Astrocyte of the cerebellum (primary cell): ENCODE measurements at regions not wholly inside any gene's neighbourhood (a gene's known extent, or its start where the extent isn't known, plus 50 kb on each side); places are given as distances from the start of the nearest gene placed in this dataset.

ENCODE experiments used
- DNase-seq: peaks from one replicate; pipeline ENCODE4 v3.0.0-alpha.2; 2011; ENCODE audit warnings: low read depth
- H3K4me3 ChIP-seq: 2 replicates; pipeline ENCODE4 v1.5.1; 2011; ENCODE audit warnings: mild to moderate bottlenecking, low read depth, low read length, moderate library complexity
- in situ Hi-C: cut with HindIII; loops from 2 replicates; pipeline ENCODE4 v1.10.0; 2017; ENCODE audit warnings: low sequenced_read_pairs
- TF ChIP-seq, protein P1 (sequence below): IDR thresholded peaks from 2 replicates; pipeline ENCODE4 v1.5.1; 2012; ENCODE audit warnings: low read length, low read depth, moderate library complexity, mild to moderate bottlenecking; ENCODE audit errors: missing control alignments

- H3K4me3 ChIP-seq: no peak overlapping the region
- TF ChIP-seq, protein P1, sequence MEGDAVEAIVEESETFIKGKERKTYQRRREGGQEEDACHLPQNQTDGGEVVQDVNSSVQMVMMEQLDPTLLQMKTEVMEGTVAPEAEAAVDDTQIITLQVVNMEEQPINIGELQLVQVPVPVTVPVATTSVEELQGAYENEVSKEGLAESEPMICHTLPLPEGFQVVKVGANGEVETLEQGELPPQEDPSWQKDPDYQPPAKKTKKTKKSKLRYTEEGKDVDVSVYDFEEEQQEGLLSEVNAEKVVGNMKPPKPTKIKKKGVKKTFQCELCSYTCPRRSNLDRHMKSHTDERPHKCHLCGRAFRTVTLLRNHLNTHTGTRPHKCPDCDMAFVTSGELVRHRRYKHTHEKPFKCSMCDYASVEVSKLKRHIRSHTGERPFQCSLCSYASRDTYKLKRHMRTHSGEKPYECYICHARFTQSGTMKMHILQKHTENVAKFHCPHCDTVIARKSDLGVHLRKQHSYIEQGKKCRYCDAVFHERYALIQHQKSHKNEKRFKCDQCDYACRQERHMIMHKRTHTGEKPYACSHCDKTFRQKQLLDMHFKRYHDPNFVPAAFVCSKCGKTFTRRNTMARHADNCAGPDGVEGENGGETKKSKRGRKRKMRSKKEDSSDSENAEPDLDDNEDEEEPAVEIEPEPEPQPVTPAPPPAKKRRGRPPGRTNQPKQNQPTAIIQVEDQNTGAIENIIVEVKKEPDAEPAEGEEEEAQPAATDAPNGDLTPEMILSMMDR: peak; percentile 33
- no peak for DNase-seq
- in situ Hi-C loops: no loop called here
Measured at GRCh38 chr3:99551520-99551919, 86.9 kb upstream of the COL8A1 start.

GRCh38 chr3:99549957-99550603 is 88.3 kb upstream of the COL8A1 start:
- no peak overlapping the region for H3K4me3 ChIP-seq
- TF ChIP-seq, protein P1: no peak
- DNase-seq: no peak
- in situ Hi-C loops: no loop called here

DNA sequence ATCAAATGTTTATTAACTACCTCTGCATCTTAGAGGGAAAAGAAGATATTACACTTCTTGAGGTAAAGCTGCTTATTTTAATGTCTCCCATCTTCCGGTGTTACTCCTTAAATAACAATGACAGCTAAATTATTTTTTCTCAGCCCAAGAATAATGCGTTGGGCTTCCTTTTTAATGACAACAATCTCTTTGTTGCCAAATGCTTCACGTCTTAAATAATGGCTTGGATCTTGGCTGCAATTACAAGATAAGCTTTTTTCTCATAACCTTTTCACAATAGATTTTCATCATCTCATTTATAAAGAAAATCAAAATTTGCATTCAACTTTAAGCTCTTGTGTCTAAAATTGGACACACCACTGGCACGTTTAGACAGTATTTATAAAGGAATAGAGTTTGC is 89.2 kb upstream of the COL8A1 start:
- TF ChIP-seq, protein P1: no peak
- in situ Hi-C loops: no loop called here
- no peak for DNase-seq
- no peak overlapping the region for H3K4me3 ChIP-seq

GRCh38 chr3:99548674-99549073 is 89.7 kb upstream of the COL8A1 start:
- TF ChIP-seq, protein P1: no peak
- in situ Hi-C loops: no loop called here
- DNase-seq: no peak
- H3K4me3 ChIP-seq: no peak overlapping the region

GRCh38 chr3:99545941-99546580 is 92.3 kb upstream of the COL8A1 start:
- in situ Hi-C loops: no loop called here
- no peak for DNase-seq
- no peak overlapping the region for H3K4me3 ChIP-seq
- TF ChIP-seq, protein P1: no peak

DNA sequence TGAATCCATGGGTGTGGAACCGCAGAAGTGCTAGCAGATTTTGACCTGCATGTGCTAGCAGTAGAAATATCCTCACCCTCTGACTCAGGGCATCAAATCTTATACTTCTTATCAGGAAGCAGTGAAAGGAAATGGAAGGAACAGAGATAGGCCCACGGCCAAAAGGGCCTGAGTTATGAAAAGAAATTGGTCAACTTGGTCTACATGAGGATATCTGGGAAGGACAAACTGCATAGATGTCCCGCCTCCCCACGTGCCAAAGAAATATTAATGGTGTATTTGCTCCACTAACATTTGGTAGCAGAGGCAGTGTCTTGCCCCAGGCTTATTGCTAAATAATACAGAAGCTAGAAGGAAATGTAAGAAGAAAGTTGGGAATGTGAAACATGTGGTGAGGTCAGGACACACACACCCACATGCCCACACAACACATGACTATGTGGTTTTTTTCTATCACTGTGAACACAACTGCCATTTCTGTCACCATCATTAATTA is 93.6 kb upstream of the COL8A1 start:
- DNase-seq: no peak
- in situ Hi-C loops: no loop called here
- no peak overlapping the region for H3K4me3 ChIP-seq
- TF ChIP-seq, protein P1: no peak
